ENCODE measurements at regions not wholly inside any gene's neighbourhood (a gene's known extent, or its start where the extent isn't known, plus 50 kb on each side); places are given as distances from the start of the nearest gene placed in this dataset.

DNA sequence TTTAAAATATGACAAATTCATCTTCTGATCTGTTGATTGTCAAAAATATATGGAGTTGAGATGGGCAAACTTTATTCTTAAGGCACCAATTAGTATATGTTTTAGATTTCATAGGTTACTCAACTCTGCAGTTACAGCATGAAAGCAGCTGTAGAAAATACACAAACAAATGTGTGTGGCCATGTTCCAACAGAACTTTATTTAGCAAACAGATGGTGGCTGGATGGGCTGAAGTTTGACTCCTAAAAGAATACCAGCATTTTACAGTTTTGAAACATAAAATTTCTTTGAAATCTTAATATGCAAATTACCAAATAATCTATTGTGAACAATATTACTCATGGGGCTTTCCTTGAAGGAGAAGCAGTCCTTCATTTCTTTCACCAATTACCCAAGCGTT lies 1206.0 kb upstream of the LRRTM3 start:
- DNase-seq (ENCODE audit: low spot score in 2 of 2) (no peak), ATAC-seq (no peak)
- Mint-ChIP-seq H3K9me3 (peaks cover 18 to 21% of the 10 kb centered on the region in 2 donors), H3K27ac (no peak overlapping the region), H3K36me3 (no peaks in the 10 kb centered on the region)

DNA sequence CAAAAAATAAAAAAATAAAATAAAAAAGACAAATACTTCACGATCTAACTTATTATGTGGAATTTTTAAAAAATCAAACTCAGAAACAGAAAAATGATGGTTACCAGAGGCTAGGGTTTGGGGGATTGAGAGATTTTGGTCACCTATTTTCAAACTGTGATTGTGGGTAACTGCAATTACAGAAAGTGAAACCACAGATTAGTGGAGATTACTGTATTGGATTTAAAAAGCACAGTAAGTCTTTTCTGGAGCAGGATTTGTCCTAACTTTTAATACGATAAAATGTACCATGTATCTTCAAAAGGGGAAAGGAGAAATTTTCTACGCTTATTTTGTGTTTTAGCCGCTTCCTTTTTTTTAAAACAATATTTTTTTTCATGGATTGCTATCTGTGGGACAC lies 1204.9 kb upstream of the LRRTM3 start:
- ATAC-seq, result no peak

DNA sequence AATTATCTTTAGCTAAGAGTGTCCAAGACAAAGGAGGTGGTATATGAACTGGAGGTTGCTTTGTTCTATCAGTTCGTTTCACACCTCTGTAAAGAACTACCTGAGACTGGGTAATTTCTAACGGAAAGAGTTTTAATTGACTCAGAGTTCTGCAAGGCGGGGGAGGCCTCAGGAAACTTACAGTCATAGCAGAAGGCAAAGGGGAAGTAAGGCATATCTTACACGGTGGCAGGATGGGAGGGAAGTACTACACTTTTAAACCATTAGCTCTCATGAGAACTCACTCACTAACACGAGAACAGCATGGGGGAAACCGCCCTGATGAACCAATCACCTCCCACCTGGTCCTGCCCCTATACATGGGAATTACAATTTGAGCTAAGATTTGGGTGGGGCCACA lies 1202.3 kb upstream of the LRRTM3 start:
- ATAC-seq, result no peak
- DNase-seq (ENCODE audit: low spot score in 2 of 2), result no peak
- Mint-ChIP-seq H3K9me3 (peaks cover 10 to 11% of the 10 kb centered on the region in 2 donors), H3K36me3 (no peaks in the 10 kb centered on the region), H3K27ac (no peak overlapping the region)

More for the DNA sequence above, 1204.9 kb upstream of the LRRTM3 start:
- DNase-seq (ENCODE audit: low spot score in 2 of 2), result no peak
- Mint-ChIP-seq H3K9me3 (peaks cover 14% of the 10 kb centered on the region in 2 donors), H3K27ac (no peak overlapping the region), H3K36me3 (no peaks in the 10 kb centered on the region)

GRCh38 chr10:65735382-65735781 lies 1190.5 kb upstream of the LRRTM3 start:
- H3K36me3 Mint-ChIP-seq, result no peaks in the 10 kb centered on the region

DNA sequence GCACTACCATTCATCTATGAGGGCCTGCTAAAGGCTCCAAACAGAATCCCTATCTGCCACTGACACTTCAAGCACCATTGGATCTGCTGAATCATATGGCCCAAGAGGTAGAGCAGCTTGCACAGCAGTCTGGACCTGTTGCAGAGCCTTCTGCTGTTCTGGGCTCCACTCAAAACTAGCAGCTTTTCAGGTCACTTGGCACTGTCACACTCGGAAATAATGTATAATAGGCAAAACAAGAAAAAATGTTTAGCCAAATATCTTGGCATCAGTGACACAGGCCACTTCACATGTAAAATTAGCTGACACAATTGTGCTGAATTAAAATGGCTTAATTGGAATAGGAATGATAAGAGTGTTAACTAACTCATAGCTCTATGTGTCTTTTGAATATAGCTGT lies 1182.9 kb upstream of the LRRTM3 start:
- DNase-seq (ENCODE audit: low spot score in 2 of 2) (no peak), ATAC-seq (no peak)
- H3K27ac Mint-ChIP-seq, result no peak overlapping the region
- no peaks in the 10 kb centered on the region for H3K36me3 Mint-ChIP-seq
- H3K9me3 Mint-ChIP-seq, result peaks cover 0 to 3% of the 10 kb centered on the region in 2 donors

More at GRCh38 chr10:65735382-65735781, 1190.5 kb upstream of the LRRTM3 start:
- Mint-ChIP-seq H3K9me3 (peaks cover 0 to 5% of the 10 kb centered on the region in 2 donors), H3K27ac (no peak overlapping the region)
- ATAC-seq (no peak), DNase-seq (ENCODE audit: low spot score in 2 of 2) (no peak)

DNA sequence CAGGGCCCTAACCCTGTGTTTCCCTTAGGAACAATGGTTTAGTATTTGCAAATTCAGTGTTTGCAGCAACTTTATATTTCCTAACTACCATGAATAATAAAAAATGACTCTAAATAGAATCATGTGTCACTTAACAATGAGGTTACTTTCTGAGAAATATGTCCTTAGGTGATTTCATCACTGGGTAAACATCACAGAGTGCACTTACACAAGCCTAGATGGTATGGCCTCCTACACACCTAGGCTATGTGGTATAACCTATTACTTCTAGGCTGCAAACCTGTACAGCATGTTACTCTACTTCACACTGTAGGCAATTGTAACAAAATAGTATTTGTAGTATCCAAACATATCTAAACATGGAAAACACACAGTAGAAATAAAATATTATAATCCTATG lies 1174.6 kb upstream of the LRRTM3 start:
- ATAC-seq, result no peak
- Mint-ChIP-seq H3K27ac (no peak overlapping the region), H3K9me3 (peaks cover 0 to 5% of the 10 kb centered on the region in 2 donors), H3K36me3 (no peaks in the 10 kb centered on the region)
- DNase-seq (ENCODE audit: low spot score in 2 of 2), result no peak

- Mint-ChIP-seq H3K36me3 (no peaks in the 10 kb centered on the region), H3K9me3 (peaks cover 0 to 5% of the 10 kb centered on the region in 2 donors), H3K27ac (no peak overlapping the region)
- DNase-seq (ENCODE audit: low spot score in 2 of 2), result no peak
- ATAC-seq, result no peak
These were observed 1173.9 kb upstream of the LRRTM3 start for GRCh38 chr10:65751896-65752295.

GRCh38 chr10:65753532-65753931 lies 1172.3 kb upstream of the LRRTM3 start:
- DNase-seq (ENCODE audit: low spot score in 2 of 2) (no peak), ATAC-seq (no peak)
- H3K9me3 Mint-ChIP-seq, result peaks cover 0 to 5% of the 10 kb centered on the region in 2 donors
- H3K27ac Mint-ChIP-seq, result no peak overlapping the region
- H3K36me3 Mint-ChIP-seq, result no peaks in the 10 kb centered on the region

DNA sequence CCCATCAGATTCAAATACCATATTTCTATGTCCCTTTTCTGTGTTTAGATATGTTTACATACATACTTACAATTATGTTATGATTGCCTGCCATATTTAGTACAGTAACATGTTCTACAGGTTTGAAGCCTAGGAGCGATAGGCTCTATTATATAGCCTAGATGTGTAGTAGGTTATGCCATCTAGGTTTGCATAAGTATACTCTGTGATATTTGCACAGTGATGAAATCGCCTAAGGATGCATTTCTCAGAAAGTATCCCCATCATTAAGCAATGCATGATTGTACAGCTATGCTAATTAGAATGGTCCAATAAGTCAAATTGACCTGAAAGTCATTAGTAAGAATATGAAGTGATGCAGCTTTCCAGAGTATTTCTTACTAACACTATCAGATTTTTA lies 1171.7 kb upstream of the LRRTM3 start:
- no peak overlapping the region for H3K27ac Mint-ChIP-seq
- H3K36me3 Mint-ChIP-seq, result no peaks in the 10 kb centered on the region
- ATAC-seq (no peak), DNase-seq (ENCODE audit: low spot score in 2 of 2) (no peak)
- H3K9me3 Mint-ChIP-seq, result peaks cover 2 to 3% of the 10 kb centered on the region in 2 donors

- no peaks in the 10 kb centered on the region for H3K36me3 Mint-ChIP-seq
- DNase-seq (ENCODE audit: low spot score in 2 of 2), result no peak
- H3K27ac Mint-ChIP-seq, result no peak overlapping the region
- ATAC-seq, result no peak
- peaks cover 6 to 8% of the 10 kb centered on the region in 2 donors for H3K9me3 Mint-ChIP-seq
These were observed 1163.5 kb upstream of the LRRTM3 start for GRCh38 chr10:65762311-65762710.

- Mint-ChIP-seq H3K36me3 (no peaks in the 10 kb centered on the region), H3K9me3 (peaks cover 0 to 8% of the 10 kb centered on the region in 2 donors), H3K27ac (no peak overlapping the region)
- ATAC-seq (no peak), DNase-seq (ENCODE audit: low spot score in 2 of 2) (no peak)
These were observed 1160.8 kb upstream of the LRRTM3 start for GRCh38 chr10:65765006-65765541.

DNA sequence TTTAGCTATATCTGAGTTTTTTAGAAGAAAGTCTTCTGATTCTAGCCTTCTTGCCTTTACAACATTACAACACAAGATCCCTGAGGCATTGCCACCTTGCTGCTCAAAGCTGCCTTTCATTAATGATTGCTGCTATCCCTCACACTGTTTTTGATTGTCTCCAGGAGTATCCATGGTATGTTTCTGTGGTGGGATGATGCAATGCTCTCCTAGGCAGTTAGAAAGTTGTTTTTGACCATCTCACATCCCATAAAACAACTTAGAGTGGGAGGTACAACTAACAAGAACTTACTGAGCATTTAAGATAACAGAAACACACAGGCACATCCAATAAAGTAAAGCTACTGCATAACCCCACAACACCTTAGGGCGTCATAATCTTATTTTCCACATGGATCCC lies 1156.0 kb upstream of the LRRTM3 start:
- Mint-ChIP-seq H3K9me3 (peaks cover 0 to 7% of the 10 kb centered on the region in 2 donors), H3K36me3 (no peaks in the 10 kb centered on the region), H3K27ac (no peak overlapping the region)
- ATAC-seq (no peak), DNase-seq (ENCODE audit: low spot score in 2 of 2) (no peak)

DNA sequence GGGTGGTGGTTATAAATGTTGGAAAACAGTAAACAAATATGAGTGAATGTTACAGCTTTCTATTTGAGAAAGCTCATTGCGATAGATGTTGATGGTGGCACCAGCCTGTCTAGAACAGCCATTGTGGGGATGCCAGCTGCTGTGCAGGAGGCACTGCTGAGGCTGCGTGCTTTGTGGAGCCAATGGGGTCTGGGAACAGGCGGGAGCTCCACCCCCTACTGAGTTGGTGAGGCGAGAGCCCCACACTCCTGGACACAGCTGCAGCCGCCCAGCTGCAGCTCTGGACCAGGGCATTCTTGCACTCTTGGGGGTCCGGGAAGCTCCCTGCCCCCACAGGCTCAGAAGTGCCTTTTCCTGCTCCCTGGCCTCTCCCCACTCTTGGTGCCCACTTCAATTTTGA lies 1147.1 kb upstream of the LRRTM3 start:
- DNase-seq (ENCODE audit: low spot score in 2 of 2) (no peak), ATAC-seq (no peak)
- Mint-ChIP-seq H3K9me3 (peaks cover 0 to 16% of the 10 kb centered on the region in 2 donors), H3K36me3 (no peaks in the 10 kb centered on the region), H3K27ac (no peak overlapping the region)

GRCh38 chr10:65779985-65780384 lies 1145.9 kb upstream of the LRRTM3 start:
- Mint-ChIP-seq H3K27ac (no peak overlapping the region), H3K9me3 (peaks cover 2 to 12% of the 10 kb centered on the region in 2 donors), H3K36me3 (no peaks in the 10 kb centered on the region)
- no peak for DNase-seq (ENCODE audit: low spot score in 2 of 2)
- ATAC-seq, result no peak

GRCh38 chr10:65786279-65786678 lies 1139.6 kb upstream of the LRRTM3 start:
- H3K27ac Mint-ChIP-seq, result no peak overlapping the region
- H3K9me3 Mint-ChIP-seq, result peaks cover 5 to 15% of the 10 kb centered on the region in 2 donors
- no peaks in the 10 kb centered on the region for H3K36me3 Mint-ChIP-seq
- no peak for ATAC-seq
- no peak for DNase-seq (ENCODE audit: low spot score in 2 of 2)

DNA sequence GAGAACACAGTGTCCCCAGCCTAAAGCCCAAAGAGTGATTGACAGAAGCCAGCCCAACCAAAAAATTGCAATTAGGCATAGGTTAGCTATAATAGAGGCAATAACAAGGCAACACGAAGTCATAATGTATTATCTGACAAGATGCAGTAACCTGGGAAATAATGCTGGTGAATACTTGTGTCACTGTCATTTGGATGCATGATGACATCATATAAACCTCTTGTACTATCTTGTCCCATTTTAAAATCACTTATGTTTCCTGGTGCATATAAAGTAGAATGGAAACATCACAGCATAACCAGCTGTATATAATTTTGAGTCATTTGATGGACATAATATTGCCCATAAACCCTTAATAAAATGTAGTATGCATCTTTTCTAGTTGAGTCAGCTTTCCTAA lies 1138.3 kb upstream of the LRRTM3 start:
- Mint-ChIP-seq H3K36me3 (no peaks in the 10 kb centered on the region), H3K27ac (no peak overlapping the region), H3K9me3 (peaks cover 5 to 15% of the 10 kb centered on the region in 2 donors)
- no peak for ATAC-seq
- no peak for DNase-seq (ENCODE audit: low spot score in 2 of 2)

- ATAC-seq (no peak), DNase-seq (ENCODE audit: low spot score in 2 of 2) (no peak)
- no peaks in the 10 kb centered on the region for H3K36me3 Mint-ChIP-seq
- no peak overlapping the region for H3K27ac Mint-ChIP-seq
- H3K9me3 Mint-ChIP-seq, result peaks cover 5 to 11% of the 10 kb centered on the region in 2 donors
These were observed 1137.6 kb upstream of the LRRTM3 start for GRCh38 chr10:65788271-65788670.

- H3K36me3 Mint-ChIP-seq, result no peaks in the 10 kb centered on the region
- peaks cover 0 to 4% of the 10 kb centered on the region in 2 donors for H3K9me3 Mint-ChIP-seq
- no peak overlapping the region for H3K27ac Mint-ChIP-seq
- no peak for ATAC-seq
- no peak for DNase-seq (ENCODE audit: low spot score in 2 of 2)
These were observed 1133.9 kb upstream of the LRRTM3 start for GRCh38 chr10:65791979-65792378.
